ENCODE measurements at regions not wholly inside any gene's neighbourhood (a gene's known extent, or its start where the extent isn't known, plus 50 kb on each side); places are given as distances from the start of the nearest gene placed in this dataset.

GRCh38 chr1:157304271-157304670 lies 166.1 kb upstream of the ETV3 start:
- no peaks in the 10 kb centered on the region for H3K27me3 ChIP-seq (ENCODE audit: control insufficient read depth, low read length)
- no peak overlapping the region for H3K4me2 ChIP-seq (ENCODE audit: low read length)
- H3K4me3 ChIP-seq (ENCODE audit: low read length), result no peak overlapping the region
- no peaks in the 10 kb centered on the region for H3K9me3 ChIP-seq (ENCODE audit: control insufficient read depth, insufficient read depth, low read length)
- TF ChIP-seq EZH2phosphoT487 (IDR thresholded peaks at IDR 0.05; ENCODE audit: borderline replicate concordance, low read length), result no peak
- TF ChIP-seq, protein P1, sequence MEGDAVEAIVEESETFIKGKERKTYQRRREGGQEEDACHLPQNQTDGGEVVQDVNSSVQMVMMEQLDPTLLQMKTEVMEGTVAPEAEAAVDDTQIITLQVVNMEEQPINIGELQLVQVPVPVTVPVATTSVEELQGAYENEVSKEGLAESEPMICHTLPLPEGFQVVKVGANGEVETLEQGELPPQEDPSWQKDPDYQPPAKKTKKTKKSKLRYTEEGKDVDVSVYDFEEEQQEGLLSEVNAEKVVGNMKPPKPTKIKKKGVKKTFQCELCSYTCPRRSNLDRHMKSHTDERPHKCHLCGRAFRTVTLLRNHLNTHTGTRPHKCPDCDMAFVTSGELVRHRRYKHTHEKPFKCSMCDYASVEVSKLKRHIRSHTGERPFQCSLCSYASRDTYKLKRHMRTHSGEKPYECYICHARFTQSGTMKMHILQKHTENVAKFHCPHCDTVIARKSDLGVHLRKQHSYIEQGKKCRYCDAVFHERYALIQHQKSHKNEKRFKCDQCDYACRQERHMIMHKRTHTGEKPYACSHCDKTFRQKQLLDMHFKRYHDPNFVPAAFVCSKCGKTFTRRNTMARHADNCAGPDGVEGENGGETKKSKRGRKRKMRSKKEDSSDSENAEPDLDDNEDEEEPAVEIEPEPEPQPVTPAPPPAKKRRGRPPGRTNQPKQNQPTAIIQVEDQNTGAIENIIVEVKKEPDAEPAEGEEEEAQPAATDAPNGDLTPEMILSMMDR (IDR thresholded peaks at IDR 0.05; ENCODE audit: low read depth, low read length, poor library complexity, severe bottlenecking), result no peak
- no peaks in the 10 kb centered on the region for H3K9me2 ChIP-seq (replicated peaks; ENCODE audit: control insufficient read depth, low read length)
- H3K4me1 ChIP-seq (ENCODE audit: control insufficient read depth, low read length), result no peaks in the 10 kb centered on the region
- H3K79me2 ChIP-seq (ENCODE audit: control insufficient read depth, low read length), result no peaks in the 10 kb centered on the region
- no peak overlapping the region for H3K27ac ChIP-seq (ENCODE audit: low read depth, low read length)
- H3F3A ChIP-seq (ENCODE audit: control insufficient read depth, insufficient read depth), result no peaks in the 10 kb centered on the region
- no peaks in the 10 kb centered on the region for H3K36me3 ChIP-seq (ENCODE audit: control insufficient read depth, low read length)
- no peaks in the 10 kb centered on the region for H4K20me1 ChIP-seq (ENCODE audit: control insufficient read depth, insufficient read depth, low read depth, low read length)

DNA sequence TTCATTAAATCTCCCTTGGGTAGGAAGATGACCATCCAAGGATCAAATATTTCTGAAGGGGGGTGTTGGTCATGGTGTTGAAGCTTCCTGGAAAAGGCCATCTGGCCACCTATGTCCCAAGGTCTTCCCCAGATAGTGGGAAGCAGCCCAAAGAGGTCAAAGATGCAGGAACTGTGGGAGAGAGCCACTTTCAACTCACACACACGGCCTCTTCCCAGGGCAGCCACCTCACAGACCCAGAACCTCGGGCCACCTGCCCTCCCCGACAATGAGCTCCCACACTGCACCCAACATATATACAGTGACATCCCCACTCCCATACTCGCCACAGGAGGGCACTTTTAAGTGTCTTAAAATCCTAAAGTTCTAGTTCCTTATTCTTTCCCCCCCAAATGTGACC lies 164.5 kb upstream of the ETV3 start:
- H3F3A ChIP-seq (ENCODE audit: control insufficient read depth, insufficient read depth), result no peaks in the 10 kb centered on the region
- H3K79me2 ChIP-seq (ENCODE audit: control insufficient read depth, low read length), result no peaks in the 10 kb centered on the region
- no peaks in the 10 kb centered on the region for H3K36me3 ChIP-seq (ENCODE audit: control insufficient read depth, low read length)
- no peaks in the 10 kb centered on the region for H3K27me3 ChIP-seq (ENCODE audit: control insufficient read depth, low read length)
- H3K9me3 ChIP-seq (ENCODE audit: control insufficient read depth, insufficient read depth, low read length), result no peaks in the 10 kb centered on the region
- no peak overlapping the region for H3K4me2 ChIP-seq (ENCODE audit: low read length)
- no peak overlapping the region for H3K4me3 ChIP-seq (ENCODE audit: low read length)
- TF ChIP-seq EZH2phosphoT487 (IDR thresholded peaks at IDR 0.05; ENCODE audit: borderline replicate concordance, low read length), result no peak
- TF ChIP-seq, protein P1 (IDR thresholded peaks at IDR 0.05; ENCODE audit: low read depth, low read length, poor library complexity, severe bottlenecking), result no peak
- H3K4me1 ChIP-seq (ENCODE audit: control insufficient read depth, low read length), result no peaks in the 10 kb centered on the region
- no peak overlapping the region for H3K27ac ChIP-seq (ENCODE audit: low read depth, low read length)
- no peaks in the 10 kb centered on the region for H3K9me2 ChIP-seq (replicated peaks; ENCODE audit: control insufficient read depth, low read length)
- no peaks in the 10 kb centered on the region for H4K20me1 ChIP-seq (ENCODE audit: control insufficient read depth, insufficient read depth, low read depth, low read length)

GRCh38 chr1:157302199-157302497 lies 164.0 kb upstream of the ETV3 start:
- no peak overlapping the region for H3K4me3 ChIP-seq (ENCODE audit: low read length)
- no peak overlapping the region for H3K4me2 ChIP-seq (ENCODE audit: low read length)
- H3K27ac ChIP-seq (ENCODE audit: low read depth, low read length), result no peak overlapping the region
- no peaks in the 10 kb centered on the region for H3K4me1 ChIP-seq (ENCODE audit: control insufficient read depth, low read length)
- TF ChIP-seq, protein P1 (IDR thresholded peaks at IDR 0.05; ENCODE audit: low read depth, low read length, poor library complexity, severe bottlenecking), result no peak
- no peak for TF ChIP-seq EZH2phosphoT487 (IDR thresholded peaks at IDR 0.05; ENCODE audit: borderline replicate concordance, low read length)
- H3K27me3 ChIP-seq (ENCODE audit: control insufficient read depth, low read length), result no peaks in the 10 kb centered on the region
- H3K36me3 ChIP-seq (ENCODE audit: control insufficient read depth, low read length), result no peaks in the 10 kb centered on the region
- H3K9me3 ChIP-seq (ENCODE audit: control insufficient read depth, insufficient read depth, low read length), result no peaks in the 10 kb centered on the region
- H4K20me1 ChIP-seq (ENCODE audit: control insufficient read depth, insufficient read depth, low read depth, low read length), result no peaks in the 10 kb centered on the region
- H3K79me2 ChIP-seq (ENCODE audit: control insufficient read depth, low read length), result no peaks in the 10 kb centered on the region
- no peaks in the 10 kb centered on the region for H3K9me2 ChIP-seq (replicated peaks; ENCODE audit: control insufficient read depth, low read length)
- H3F3A ChIP-seq (ENCODE audit: control insufficient read depth, insufficient read depth), result no peaks in the 10 kb centered on the region
